SK-N-SH (cell line): ENCODE measurements at regions not wholly inside any gene's neighbourhood (a gene's known extent, or its start where the extent isn't known, plus 50 kb on each side); places are given as distances from the start of the nearest gene placed in this dataset.

ENCODE experiments used
- CTCF ChIA-PET: fragments of 300-600, 350-600 bp; formaldehyde crosslinking; extraction: SDS; loops from one replicate; lab custom pipeline; 2021; lab: Yijun Ruan, JAX
- POLR2A ChIA-PET: fragments of 350-600 bp; sonication (Branson Sonifier 250); formaldehyde crosslinking; extraction: SDS; loops from one replicate; lab custom pipeline; 2020; ENCODE audit warnings: antibody characterized with exemption, inconsistent platforms; lab: Yijun Ruan, JAX
- DNase-seq: peaks from one replicate; pipeline ENCODE4 v3.0.0; 2012
- H2AFZ ChIP-seq: fragments of 200-600 bp; sonication (generic); 2 replicates; pipeline ENCODE4 v1.8.1; 2016; ENCODE audit warnings: antibody characterized with exemption, mild to moderate bottlenecking, low read depth
- H3F3A ChIP-seq: fragments of 200-600 bp; sonication (generic); replicated peaks from 2 replicates; pipeline ENCODE3; 2016; ENCODE audit warnings: antibody characterized with exemption, mild to moderate bottlenecking; ENCODE audit not compliant: insufficient read depth
- H3K27ac ChIP-seq, 2 experiments: fragments of 200-500 bp in 1 of 2; fragments of 200-600 bp in 1 of 2; sonication (Bioruptor generic) in 1 of 2; sonication (generic), shearing (Covaris generic) in 1 of 2; 2 replicates each; pipeline versions ENCODE4 v1.5.1 to v1.6.1; 2014 to 2016; ENCODE audit warnings: low read depth in 2 of 2, inconsistent platforms in 1 of 2, low read length in 1 of 2, mild to moderate bottlenecking in 1 of 2, mixed read lengths in 1 of 2
- H3K27me3 ChIP-seq: fragments of 200-600 bp; sonication (generic), shearing (Covaris generic); 2 replicates; pipeline ENCODE4 v1.6.1; 2016; ENCODE audit warnings: mixed run types; ENCODE audit not compliant: insufficient read depth
- H3K36me3 ChIP-seq, 2 experiments: fragments of 200-500 bp in 1 of 2; fragments of 200-600 bp in 1 of 2; sonication (Bioruptor generic) in 1 of 2; sonication (generic) in 1 of 2; replicated peaks in 1 of 2; 2 replicates each; pipeline versions ENCODE3 to v1.5.1; 2014 to 2016; ENCODE audit warnings: low read length in 1 of 2, mild to moderate bottlenecking in 1 of 2; ENCODE audit not compliant: insufficient read depth in 2 of 2, control insufficient read depth in 1 of 2
- H3K4me1 ChIP-seq, 2 experiments: fragments of 200-500 bp in 1 of 2; fragments of 200-600 bp in 1 of 2; sonication (Bioruptor generic) in 1 of 2; sonication (generic), shearing (Covaris generic) in 1 of 2; 2 replicates each; pipeline versions ENCODE4 v1.5.1 to v1.6.1; 2014 to 2016; ENCODE audit warnings: low read depth in 1 of 2, low read length in 1 of 2, mixed run types in 1 of 2; ENCODE audit not compliant: insufficient read depth in 2 of 2, control insufficient read depth in 1 of 2
- H3K4me2 ChIP-seq: fragments of 200-600 bp; sonication (generic), shearing (Covaris generic); 2 replicates; pipeline ENCODE4 v1.6.1; 2017; ENCODE audit warnings: mixed run types
- H3K4me3 ChIP-seq, 2 experiments: fragments of 200-500 bp in 1 of 2; fragments of 200-600 bp in 1 of 2; sonication (Bioruptor generic) in 1 of 2; sonication (generic), shearing (Covaris generic) in 1 of 2; 2 replicates each; pipeline versions ENCODE4 v1.5.1 to v1.8.1; 2014 to 2016; ENCODE audit warnings: low read depth in 2 of 2, inconsistent platforms in 1 of 2, low read length in 1 of 2, mild to moderate bottlenecking in 1 of 2, mixed read lengths in 1 of 2, moderate library complexity in 1 of 2
- H3K79me2 ChIP-seq: fragments of 200-600 bp; sonication (generic); 2 replicates; pipeline ENCODE4 v1.8.1; 2017; ENCODE audit warnings: mild to moderate bottlenecking; ENCODE audit not compliant: insufficient read depth
- H3K9ac ChIP-seq: fragments of 200-600 bp; sonication (generic); 2 replicates; pipeline ENCODE4 v1.6.1; 2017; ENCODE audit warnings: mixed run types
- H3K9me2 ChIP-seq: fragments of 200-600 bp; sonication (generic); 2 replicates; pipeline ENCODE4 v1.6.1; 2017; ENCODE audit warnings: mixed run types
- H3K9me3 ChIP-seq: fragments of 200-600 bp; sonication (generic); 2 replicates; pipeline ENCODE4 v1.6.1; 2017; ENCODE audit warnings: mixed run types, mild to moderate bottlenecking, moderate library complexity
- H4K20me1 ChIP-seq: fragments of 200-600 bp; sonication (generic); 2 replicates; pipeline ENCODE4 v1.6.1; 2017; ENCODE audit warnings: mild to moderate bottlenecking, mixed run types; ENCODE audit not compliant: insufficient read depth
- CHD2 ChIP-seq: fragments of 150-350 bp; IDR thresholded peaks from 2 replicates; pipeline ENCODE4 v1.6.1; 2018; ENCODE audit warnings: low read length; ENCODE audit not compliant: partially characterized antibody
- ELF1 ChIP-seq: IDR thresholded peaks from 2 replicates; pipeline ENCODE4 v1.4.0; 2012
- EP300 ChIP-seq, 2 experiments: IDR thresholded peaks; 2 replicates each; pipeline versions ENCODE4 v1.4.0 to v1.6.1; 2012; ENCODE audit warnings: borderline replicate concordance in 1 of 2, low read depth in 1 of 2, low read length in 1 of 2
- EZH2phosphoT487 ChIP-seq: fragments of 200-600 bp; sonication (generic); IDR thresholded peaks from 2 replicates; pipeline ENCODE4 v1.6.1; 2017; ENCODE audit warnings: low read depth, mixed run types, mild to moderate bottlenecking, antibody characterized with exemption, moderate library complexity, borderline replicate concordance
- FOXJ3 ChIP-seq: sonication (generic); formaldehyde crosslinking; IDR thresholded peaks from 2 replicates; pipeline ENCODE4 v1.5.1; 2020; ENCODE audit warnings: mild to moderate bottlenecking, missing genetic modification reagents
- FOXM1 ChIP-seq: IDR thresholded peaks from 2 replicates; pipeline ENCODE4 v1.4.0; 2012; ENCODE audit warnings: low read depth, mild to moderate bottlenecking
- GABPA ChIP-seq: IDR thresholded peaks from 2 replicates; pipeline ENCODE4 v1.4.0; 2012; ENCODE audit warnings: low read depth, mild to moderate bottlenecking
- GATA2 ChIP-seq: sonication (generic); formaldehyde crosslinking; IDR thresholded peaks from 2 replicates; pipeline ENCODE4 v1.5.0; 2020; ENCODE audit warnings: mild to moderate bottlenecking, missing genetic modification reagents
- JUND ChIP-seq: IDR thresholded peaks from 2 replicates; pipeline ENCODE4 v1.4.0; 2012
- MXI1 ChIP-seq: IDR thresholded peaks from 2 replicates; pipeline ENCODE4 v1.6.1; 2012; ENCODE audit warnings: mild to moderate bottlenecking, low read depth, low read length, improper control_type of control experiment
- POLR2AphosphoS5 ChIP-seq: IDR thresholded peaks from 2 replicates; pipeline ENCODE4 v1.6.1; 2012; ENCODE audit warnings: low read depth, low read length
- RAD21 ChIP-seq: IDR thresholded peaks from 2 replicates; pipeline ENCODE4 v1.6.1; 2012; ENCODE audit warnings: mild to moderate bottlenecking, low read length
- RCOR1 ChIP-seq: fragments of 150-350 bp; IDR thresholded peaks from 2 replicates; pipeline ENCODE4 v1.6.1; 2017; ENCODE audit warnings: antibody characterized with exemption, low read length
- RFX5 ChIP-seq: IDR thresholded peaks from 2 replicates; pipeline ENCODE4 v1.6.1; 2012; ENCODE audit warnings: mild to moderate bottlenecking, improper control_type of control experiment, low read length
- RXRA ChIP-seq: IDR thresholded peaks from 2 replicates; pipeline ENCODE4 v1.4.0; 2012; ENCODE audit warnings: low read depth, mild to moderate bottlenecking, borderline replicate concordance
- SIN3A ChIP-seq: IDR thresholded peaks from 2 replicates; pipeline ENCODE4 v1.6.1; 2012; ENCODE audit warnings: low read depth, mild to moderate bottlenecking, low read length, moderate library complexity, borderline replicate concordance
- SMC3 ChIP-seq: IDR thresholded peaks from 2 replicates; pipeline ENCODE4 v1.6.1; 2012; ENCODE audit warnings: low read depth, low read length, improper control_type of control experiment
- TCF12 ChIP-seq: IDR thresholded peaks from 2 replicates; pipeline ENCODE4 v1.4.0; 2012
- TEAD4 ChIP-seq: IDR thresholded peaks from 2 replicates; pipeline ENCODE4 v1.4.0; 2012; ENCODE audit warnings: mild to moderate bottlenecking, borderline replicate concordance; ENCODE audit not compliant: insufficient read depth
- YY1 ChIP-seq: IDR thresholded peaks from 2 replicates; pipeline ENCODE4 v1.4.0; 2012; ENCODE audit warnings: low read depth, mild to moderate bottlenecking
- WGBS: methylation state at CpG from one replicate; pipeline ENCODE4 v1.1.6; 2017; ENCODE audit warnings: low lambda C conversion rate; 5-methylcytosine and 5-hydroxymethylcytosine counted together
- TF ChIP-seq, protein P1 (sequence below): IDR thresholded peaks from 2 replicates; pipeline ENCODE4; 2012
- TF ChIP-seq, protein P2 (sequence below): fragments of 150-350 bp; IDR thresholded peaks from 2 replicates; pipeline ENCODE4 v1.6.1; 2017; ENCODE audit warnings: antibody characterized with exemption, low read length, low read depth, borderline replicate concordance
- TF ChIP-seq, protein P3 (sequence below): IDR thresholded peaks from 2 replicates; pipeline ENCODE4 v1.4.0; 2012; ENCODE audit warnings: low read depth

DNA sequence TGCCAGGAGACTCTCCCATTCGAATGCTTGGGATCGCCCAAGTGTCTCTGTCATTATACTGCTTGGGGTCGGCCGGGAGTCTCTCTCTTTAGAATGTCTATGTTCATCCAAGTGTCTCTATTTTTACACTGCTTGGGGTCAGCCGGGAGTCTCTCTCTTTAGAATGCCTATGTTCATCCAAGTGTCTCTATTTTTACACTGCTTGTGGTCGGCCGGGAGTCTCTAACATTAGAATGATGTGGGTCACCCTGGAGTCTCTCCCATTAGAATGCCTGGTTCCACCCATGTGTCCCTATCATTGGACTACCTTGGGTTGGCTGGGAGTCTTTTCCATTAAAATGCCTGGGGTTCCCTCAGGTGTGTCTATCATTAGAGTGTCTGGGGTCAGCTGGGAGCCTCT, 2230.4 kb downstream of the TP53TG3F start:
- Histone ChIP-seq H3K79me2 (no peaks in the 10 kb centered on the region), H3K4me3 (no peak overlapping the region), H3K27me3 (no peaks in the 10 kb centered on the region), H3K27ac (no peak overlapping the region), H4K20me1 (no peaks in the 10 kb centered on the region), H3K9me3 (no peaks in the 10 kb centered on the region), H3K4me2 (no peak overlapping the region), H2AFZ (no peak overlapping the region), H3K9me2 (no peaks in the 10 kb centered on the region), H3K36me3 (no peaks in the 10 kb centered on the region), H3K4me1 (no peaks in the 10 kb centered on the region), H3F3A (no peaks in the 10 kb centered on the region), H3K9ac (no peak overlapping the region)
- TF ChIP-seq SIN3A: no peak
- no peak for TF ChIP-seq SMC3
- TF ChIP-seq POLR2AphosphoS5: no peak
- TF ChIP-seq GATA2 (CRISPR knock-in tag): no peak
- TF ChIP-seq RFX5: no peak
- TF ChIP-seq TEAD4: no peak
- ChIA-PET POLR2A (no interaction called here), CTCF (no interaction called here)
- DNase-seq: no peak
- 2% methylated on average over 7 of the region's 7 CpGs for WGBS

DNA sequence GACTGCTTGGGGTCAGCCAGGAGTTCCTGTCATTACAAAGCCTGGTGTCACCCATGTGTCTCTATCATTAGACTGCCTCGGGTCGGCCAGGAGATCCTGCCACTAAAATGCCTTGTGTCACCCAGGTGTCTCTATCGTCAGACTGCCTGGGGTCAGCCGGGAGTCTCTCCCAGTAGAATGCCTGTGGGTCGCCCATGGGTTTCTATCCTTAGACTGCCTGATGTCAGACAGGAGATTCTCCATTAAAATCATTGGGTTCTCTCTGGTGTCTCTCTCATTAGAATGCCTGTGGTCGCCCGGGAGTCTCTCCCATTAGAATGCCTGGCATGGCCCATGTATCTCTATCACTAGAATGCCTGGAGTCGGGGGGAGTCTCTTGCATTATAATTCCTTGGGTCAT, 2231.0 kb downstream of the TP53TG3F start:
- ChIA-PET POLR2A (no interaction called here), CTCF (no interaction called here)
- no peaks in the 10 kb centered on the region for H4K20me1 ChIP-seq
- no peak overlapping the region for H3K4me3 ChIP-seq
- no peaks in the 10 kb centered on the region for H3K36me3 ChIP-seq
- H3K4me2 ChIP-seq: no peak overlapping the region
- H3K79me2 ChIP-seq: no peaks in the 10 kb centered on the region
- no peaks in the 10 kb centered on the region for H3K9me3 ChIP-seq
- no peak for DNase-seq
- no peaks in the 10 kb centered on the region for H3K9me2 ChIP-seq
- H3K27me3 ChIP-seq: no peaks in the 10 kb centered on the region
- no peak overlapping the region for H3K27ac ChIP-seq
- no peaks in the 10 kb centered on the region for H3F3A ChIP-seq
- H2AFZ ChIP-seq: no peak overlapping the region
- TF ChIP-seq TEAD4 (no peak), FOXM1 (no peak), GABPA (no peak), FOXJ3 (no peak), TCF12 (no peak), RAD21 (no peak), EP300 (IDR thresholded peaks at IDR 0.05; ENCODE audit: borderline replicate concordance in 1 of 2, low read depth in 1 of 2, low read length in 1 of 2) (no peak), EZH2phosphoT487 (no peak), RCOR1 (no peak)
- WGBS: 3% methylated on average over 7 of the region's 8 CpGs
- no peaks in the 10 kb centered on the region for H3K4me1 ChIP-seq
- no peak overlapping the region for H3K9ac ChIP-seq

DNA sequence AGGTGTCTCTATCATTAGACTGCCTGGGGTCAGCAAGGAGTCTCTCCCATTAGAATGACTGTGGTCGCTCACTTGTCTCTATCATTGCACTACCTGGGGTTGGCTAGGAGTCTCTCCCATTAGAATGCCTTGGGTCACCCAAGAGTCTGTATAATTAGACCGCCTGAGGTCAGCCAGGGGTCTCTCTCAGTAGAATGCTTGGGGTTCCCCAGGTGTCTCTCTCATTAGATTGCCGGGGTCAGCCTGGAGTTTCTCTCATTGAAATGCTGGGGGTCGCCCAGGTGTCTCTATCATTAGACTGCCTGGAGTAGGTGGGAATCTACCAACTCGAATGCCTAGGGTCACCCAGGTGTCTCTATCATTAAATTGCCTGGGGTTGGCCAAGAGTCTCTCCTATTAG, 2231.6 kb downstream of the TP53TG3F start:
- Histone ChIP-seq H3K4me1 (no peaks in the 10 kb centered on the region), H3K9ac (no peak overlapping the region), H3F3A (no peaks in the 10 kb centered on the region), H3K79me2 (no peaks in the 10 kb centered on the region), H3K9me3 (no peaks in the 10 kb centered on the region), H3K36me3 (no peaks in the 10 kb centered on the region), H2AFZ (no peak overlapping the region), H3K27me3 (no peaks in the 10 kb centered on the region), H3K4me3 (no peak overlapping the region), H3K4me2 (no peak overlapping the region), H3K9me2 (no peaks in the 10 kb centered on the region), H3K27ac (no peak overlapping the region), H4K20me1 (no peaks in the 10 kb centered on the region)
- WGBS: 4% methylated on average over 4 of the region's 5 CpGs
- ChIA-PET POLR2A (no interaction called here), CTCF (no interaction called here)
- TF ChIP-seq RXRA (no peak), MXI1 (no peak), ELF1 (no peak), RFX5 (no peak), EZH2phosphoT487 (no peak), EP300 (IDR thresholded peaks at IDR 0.05; ENCODE audit: borderline replicate concordance in 1 of 2, low read depth in 1 of 2, low read length in 1 of 2) (no peak), CHD2 (no peak), GATA2 (CRISPR knock-in tag) (no peak), YY1 (no peak), FOXJ3 (no peak), TCF12 (no peak), TEAD4 (no peak), JUND (no peak)
- TF ChIP-seq, protein P1, sequence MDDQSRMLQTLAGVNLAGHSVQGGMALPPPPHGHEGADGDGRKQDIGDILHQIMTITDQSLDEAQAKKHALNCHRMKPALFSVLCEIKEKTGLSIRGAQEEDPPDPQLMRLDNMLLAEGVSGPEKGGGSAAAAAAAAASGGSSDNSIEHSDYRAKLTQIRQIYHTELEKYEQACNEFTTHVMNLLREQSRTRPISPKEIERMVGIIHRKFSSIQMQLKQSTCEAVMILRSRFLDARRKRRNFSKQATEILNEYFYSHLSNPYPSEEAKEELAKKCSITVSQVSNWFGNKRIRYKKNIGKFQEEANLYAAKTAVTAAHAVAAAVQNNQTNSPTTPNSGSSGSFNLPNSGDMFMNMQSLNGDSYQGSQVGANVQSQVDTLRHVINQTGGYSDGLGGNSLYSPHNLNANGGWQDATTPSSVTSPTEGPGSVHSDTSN: no peak
- TF ChIP-seq, protein P2, sequence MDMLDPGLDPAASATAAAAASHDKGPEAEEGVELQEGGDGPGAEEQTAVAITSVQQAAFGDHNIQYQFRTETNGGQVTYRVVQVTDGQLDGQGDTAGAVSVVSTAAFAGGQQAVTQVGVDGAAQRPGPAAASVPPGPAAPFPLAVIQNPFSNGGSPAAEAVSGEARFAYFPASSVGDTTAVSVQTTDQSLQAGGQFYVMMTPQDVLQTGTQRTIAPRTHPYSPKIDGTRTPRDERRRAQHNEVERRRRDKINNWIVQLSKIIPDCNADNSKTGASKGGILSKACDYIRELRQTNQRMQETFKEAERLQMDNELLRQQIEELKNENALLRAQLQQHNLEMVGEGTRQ: no peak
- TF ChIP-seq, protein P3, sequence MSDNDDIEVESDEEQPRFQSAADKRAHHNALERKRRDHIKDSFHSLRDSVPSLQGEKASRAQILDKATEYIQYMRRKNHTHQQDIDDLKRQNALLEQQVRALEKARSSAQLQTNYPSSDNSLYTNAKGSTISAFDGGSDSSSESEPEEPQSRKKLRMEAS: no peak
- no peak for DNase-seq
